HCT116 (cell line): ENCODE measurements at regions not wholly inside any gene's neighbourhood (a gene's known extent, or its start where the extent isn't known, plus 50 kb on each side); places are given as distances from the start of the nearest gene placed in this dataset.

Experiments
- ATAC-seq: fragments of 200-7000 bp; cut with Tn5 transposase; 2 replicates; pipeline ENCODE4 v1.9.1; 2020; ENCODE audit warnings: mild to moderate bottlenecking, moderate library complexity
- BruUV-seq: library from RNA; stranded (reverse); fragments of 400-500 nt; replicated peaks from 2 replicates; lab custom pipeline; 2021; lab: Mats Ljungman, UMichigan
- CTCF ChIA-PET: fragments of 300-600 bp; sonication (Branson Sonifier 250); formaldehyde crosslinking; loops from one replicate; lab custom pipeline; 2021; ENCODE audit warnings: antibody characterized with exemption; lab: Charles Lee
- POLR2A ChIA-PET: fragments of 300-600, 350-600 bp; sonication (Branson Sonifier 250); formaldehyde crosslinking; loops from one replicate; lab custom pipeline; 2021; ENCODE audit warnings: antibody characterized with exemption; lab: Charles Lee
- RAD21 ChIA-PET, 2 experiments: fragments of 300-600 bp; sonication (Branson Sonifier 250); formaldehyde crosslinking; loops; one replicate each; lab custom pipeline; 2023; ENCODE audit warnings: low total read pairs in 2 of 2; ENCODE audit not compliant: uncharacterized antibody in 2 of 2, unreplicated experiment in 2 of 2, low non-redundant PET in 1 of 2; lab: Charles Lee
- DNase-seq: peaks from one replicate; pipeline ENCODE4 v3.0.0-alpha.2; 2010; ENCODE audit warnings: low read depth, low spot score
- H2AFZ ChIP-seq: fragments of 200-600 bp; shearing (Covaris generic), sonication (generic); 2 replicates; pipeline ENCODE4 v1.6.1; 2017; ENCODE audit warnings: low read depth, mixed run types, mixed read lengths, antibody characterized with exemption, low read length; ENCODE audit not compliant: poor library complexity, severe bottlenecking
- H3K27ac ChIP-seq: 2 replicates; pipeline ENCODE4 v1.5.1; 2012; ENCODE audit warnings: low read depth, low read length
- H3K27me3 ChIP-seq: fragments of 200-600 bp; sonication (generic); 2 replicates; pipeline ENCODE4 v1.6.1; 2016; ENCODE audit warnings: mixed run types, low read length, mixed read lengths; ENCODE audit not compliant: insufficient read depth
- H3K36me3 ChIP-seq, 2 experiments: fragments of 200-500 bp in 1 of 2; fragments of 200-600 bp in 1 of 2; sonication (Bioruptor generic) in 1 of 2; sonication (generic) in 1 of 2; 2 replicates each; pipeline versions ENCODE4 v1.5.1 to v1.6.1; 2014 to 2016; ENCODE audit warnings: low read length in 2 of 2, inconsistent platforms in 1 of 2, mixed read lengths in 1 of 2, mixed run types in 1 of 2; ENCODE audit not compliant: insufficient read depth in 2 of 2, control insufficient read depth in 1 of 2
- H3K4me1 ChIP-seq, 2 experiments: fragments of 200-600 bp in 1 of 2; sonication (generic) in 1 of 2; 2 replicates each; pipeline versions ENCODE4 v1.5.1 to v1.6.1; 2012 to 2017; ENCODE audit warnings: low read length in 2 of 2, inconsistent platforms in 1 of 2, mild to moderate bottlenecking in 1 of 2, mixed read lengths in 1 of 2, mixed run types in 1 of 2, moderate library complexity in 1 of 2; ENCODE audit not compliant: insufficient read depth in 2 of 2, control insufficient read depth in 1 of 2
- H3K4me2 ChIP-seq: fragments of 200-600 bp; sonication (generic); 2 replicates; pipeline ENCODE4 v1.6.1; 2017; ENCODE audit warnings: mixed run types, low read length, mixed read lengths
- H3K4me3 ChIP-seq, 2 experiments: fragments of 200-600 bp in 1 of 2; sonication (generic) in 1 of 2; replicated peaks in 1 of 2; 2 replicates each; pipeline ENCODE4 v1.5.1; 2011 to 2016; ENCODE audit warnings: low read length in 2 of 2, control low read depth in 1 of 2, low read depth in 1 of 2, mild to moderate bottlenecking in 1 of 2, mixed read lengths in 1 of 2, mixed run types in 1 of 2
- H3K79me2 ChIP-seq: fragments of 200-600 bp; sonication (generic); 2 replicates; pipeline ENCODE4 v1.6.1; 2017; ENCODE audit warnings: mild to moderate bottlenecking, mixed run types, low read length, moderate library complexity, mixed read lengths; ENCODE audit not compliant: insufficient read depth
- H3K9ac ChIP-seq: fragments of 200-600 bp; sonication (generic); 2 replicates; pipeline ENCODE4 v1.6.1; 2016; ENCODE audit warnings: low read length, mixed read lengths
- H3K9me2 ChIP-seq: fragments of 200-600 bp; sonication (generic), shearing (Covaris generic); 2 replicates; pipeline ENCODE4 v1.6.1; 2017; ENCODE audit warnings: mixed run types, mild to moderate bottlenecking, moderate library complexity; ENCODE audit not compliant: insufficient read depth
- H3K9me3 ChIP-seq, 2 experiments: fragments of 200-500 bp in 1 of 2; fragments of 200-600 bp in 1 of 2; sonication (Bioruptor generic) in 1 of 2; sonication (generic) in 1 of 2; 2 replicates each; pipeline ENCODE4 v1.6.1; 2014 to 2017; ENCODE audit warnings: low read length in 2 of 2, mixed read lengths in 2 of 2, inconsistent platforms in 1 of 2, low read depth in 1 of 2, mild to moderate bottlenecking in 1 of 2, mixed run types in 1 of 2, moderate library complexity in 1 of 2; ENCODE audit not compliant: control insufficient read depth in 1 of 2, insufficient read depth in 1 of 2
- H4K20me1 ChIP-seq: fragments of 200-600 bp; sonication (generic), shearing (Covaris generic); 2 replicates; pipeline ENCODE4 v1.6.1; 2017; ENCODE audit warnings: mixed run types, mild to moderate bottlenecking, moderate library complexity; ENCODE audit not compliant: insufficient read depth
- ATF3 ChIP-seq: IDR thresholded peaks from 2 replicates; pipeline ENCODE4 v1.6.1; 2012
- CEBPB ChIP-seq: IDR thresholded peaks from 2 replicates; pipeline ENCODE4 v1.6.1; 2012; ENCODE audit warnings: low read depth
- EGR1 ChIP-seq: IDR thresholded peaks from 2 replicates; pipeline ENCODE4 v1.6.1; 2012; ENCODE audit warnings: low read depth
- ELF1 ChIP-seq: IDR thresholded peaks from 2 replicates; pipeline ENCODE4 v1.6.1; 2012; ENCODE audit warnings: low read depth, borderline replicate concordance
- EZH2 ChIP-seq: fragments of 200-600 bp; sonication (generic); IDR thresholded peaks from 2 replicates; pipeline ENCODE4 v1.6.1; 2017; ENCODE audit warnings: antibody characterized with exemption, mixed run types
- EZH2phosphoT487 ChIP-seq: fragments of 200-600 bp; IDR thresholded peaks from 2 replicates; pipeline ENCODE4 v1.6.1; 2018; ENCODE audit warnings: antibody characterized with exemption, borderline replicate concordance
- FOSL1 ChIP-seq: IDR thresholded peaks from 2 replicates; pipeline ENCODE4 v1.6.1; 2012; ENCODE audit warnings: low read depth
- MAX ChIP-seq: IDR thresholded peaks from 2 replicates; pipeline ENCODE4 v1.6.1; 2012
- POLR2AphosphoS5 ChIP-seq: IDR thresholded peaks from 2 replicates; pipeline ENCODE4 v1.6.1; 2011; ENCODE audit warnings: mild to moderate bottlenecking, low read depth, low read length, moderate library complexity
- RAD21 ChIP-seq: IDR thresholded peaks from 2 replicates; pipeline ENCODE4 v1.6.1; 2012; ENCODE audit warnings: low read depth, mild to moderate bottlenecking
- REST ChIP-seq: IDR thresholded peaks from 2 replicates; pipeline ENCODE4 v1.6.1; 2012; ENCODE audit warnings: low read depth
- SIN3A ChIP-seq: IDR thresholded peaks from 2 replicates; pipeline ENCODE4 v1.6.1; 2012; ENCODE audit warnings: low read depth
- SP1 ChIP-seq: IDR thresholded peaks from 2 replicates; pipeline ENCODE4 v1.6.1; 2012; ENCODE audit warnings: low read depth
- YY1 ChIP-seq: IDR thresholded peaks from 2 replicates; pipeline ENCODE4 v1.6.1; 2011; ENCODE audit warnings: low read length, low read depth, moderate library complexity, mild to moderate bottlenecking; ENCODE audit not compliant: insufficient replicate concordance; ENCODE audit errors: extremely low read depth
- ZFX ChIP-seq: fragments of 450-650 bp; IDR thresholded peaks from 2 replicates; pipeline ENCODE4 v1.6.1; 2017
- ZNF274 ChIP-seq: fragments of 200-500 bp; sonication (Bioruptor generic); IDR thresholded peaks from 2 replicates; pipeline ENCODE4 v1.6.1; 2014; ENCODE audit warnings: mild to moderate bottlenecking, low read depth, low read length, inconsistent platforms
- intact Hi-C: fragments of 100-400 bp; cut with micrococcal nuclease; formaldehyde crosslinking; loops from 2 replicates; pipeline ENCODE4 v1.10.0; 2022

GRCh38 chr13:75024602-75025001 is 457.4 kb downstream of the TBC1D4 start:
- no peak for ATAC-seq
- no peak overlapping the region for H3K9ac ChIP-seq
- TF ChIP-seq ATF3 (no peak), SIN3A (no peak), ELF1 (no peak), MAX (no peak), REST (no peak), EZH2phosphoT487 (no peak), YY1 (no peak), SP1 (no peak), POLR2AphosphoS5 (no peak), EGR1 (no peak), FOSL1 (no peak), EZH2 (no peak), CEBPB (no peak), ZNF274 (no peak), ZFX (no peak), RAD21 (no peak)
- H3K9me3 ChIP-seq: no peaks in the 10 kb centered on the region
- H3K9me2 ChIP-seq: no peaks in the 10 kb centered on the region
- no peaks in the 10 kb centered on the region for H4K20me1 ChIP-seq
- ChIA-PET POLR2A (no interaction called here), CTCF (no interaction called here), RAD21 (no interaction called here)
- no TSS peak for BruUV-seq
- H3K36me3 ChIP-seq: no peaks in the 10 kb centered on the region
- no peaks in the 10 kb centered on the region for H3K79me2 ChIP-seq
- H3K27me3 ChIP-seq: no peaks in the 10 kb centered on the region
- no peaks in the 10 kb centered on the region for H3K4me1 ChIP-seq
- no peak overlapping the region for H3K27ac ChIP-seq
- intact Hi-C loops: no loop called here
- DNase-seq: no peak
- no peak overlapping the region for H3K4me3 ChIP-seq
- no peak overlapping the region for H3K4me2 ChIP-seq
- H2AFZ ChIP-seq: no peak overlapping the region
